ENCODE measurements at regions not wholly inside any gene's neighbourhood (a gene's known extent, or its start where the extent isn't known, plus 50 kb on each side); places are given as distances from the start of the nearest gene placed in this dataset.

- TF ChIP-seq CTCF (IDR thresholded peaks at IDR 0.05) (no peak), POLR2A (IDR thresholded peaks at IDR 0.05) (no peak)
- Histone ChIP-seq H3K27ac (no peak overlapping the region), H3K9me3 (no peaks in the 10 kb centered on the region), H3K4me3 (no peak overlapping the region), H3K4me1 (peaks cover 0 to 11% (median 0%) of the 10 kb centered on the region in 12 donors), H3K27me3 (no peaks in the 10 kb centered on the region), H3K36me3 (no peaks in the 10 kb centered on the region)
- ATAC-seq (no peak), DNase-seq (no peak)
- intact Hi-C loops (cut with DNase I) = no loop called here
- 80 to 93% (median 87%) methylated on average over 3 of the region's 3 CpGs for WGBS, 4 donors
These were observed 223.4 kb upstream of the BTG1 start for GRCh38 chr12:92369056-92369455.

- Histone ChIP-seq H3K4me3 (no peak overlapping the region), H3K36me3 (no peaks in the 10 kb centered on the region), H3K9me3 (no peaks in the 10 kb centered on the region), H3K27me3 (no peaks in the 10 kb centered on the region), H3K27ac (no peak overlapping the region), H3K4me1 (peaks cover 0 to 34% (median 4%) of the 10 kb centered on the region in 12 donors)
- DNase-seq (no peak), ATAC-seq (no peak)
- TF ChIP-seq POLR2A (IDR thresholded peaks at IDR 0.05) (no peak), CTCF (IDR thresholded peaks at IDR 0.05) (no peak)
- 94 to 98% (median 96%) methylated on average over 2 of the region's 2 CpGs for WGBS, 4 donors
- intact Hi-C loops (cut with DNase I) = no loop called here
These were observed 220.2 kb upstream of the BTG1 start for GRCh38 chr12:92365836-92366235.

GRCh38 chr12:92365333-92365732 is 219.7 kb upstream of the BTG1 start:
- TF ChIP-seq CTCF (IDR thresholded peaks at IDR 0.05) (no peak), POLR2A (IDR thresholded peaks at IDR 0.05) (no peak)
- intact Hi-C loops (cut with DNase I) = no loop called here
- H3K36me3 ChIP-seq = no peaks in the 10 kb centered on the region
- peaks cover 0 to 37% (median 4%) of the 10 kb centered on the region in 12 donors for H3K4me1 ChIP-seq
- no peak for ATAC-seq
- no peak overlapping the region for H3K27ac ChIP-seq
- DNase-seq = no peak
- no peak overlapping the region for H3K4me3 ChIP-seq
- no peaks in the 10 kb centered on the region for H3K9me3 ChIP-seq
- H3K27me3 ChIP-seq = no peaks in the 10 kb centered on the region
- 90 to 99% (median 96%) methylated on average over 1 of the region's 1 CpG for WGBS, 4 donors

- peaks cover 0 to 44% (median 4%) of the 10 kb centered on the region in 12 donors for H3K4me1 ChIP-seq
- intact Hi-C loops (cut with DNase I) = no loop called here
- peak; percentile 53 to 70 (median 62) for DNase-seq
These were observed 217.9 kb upstream of the BTG1 start for GRCh38 chr12:92363295-92364146.

More at GRCh38 chr12:92363295-92364146, 217.9 kb upstream of the BTG1 start:
- Histone ChIP-seq H3K27me3 (no peaks in the 10 kb centered on the region), H3K27ac (peak overlapping the region in 11 of 12 donors; percentile 9 to 88 (median 36)), H3K4me3 (peak overlapping the region in 9 of 12 donors; percentile 18 to 50 (median 30)), H3K36me3 (no peaks in the 10 kb centered on the region), H3K9me3 (no peaks in the 10 kb centered on the region)
- ATAC-seq = peak; percentile 77 to 93 (median 87)
- 39 to 45% (median 43%) methylated on average over 11 of the region's 11 CpGs for WGBS, 4 donors
- TF ChIP-seq CTCF (IDR thresholded peaks at IDR 0.05) (no peak), POLR2A (IDR thresholded peaks at IDR 0.05) (no peak)

All from heart left ventricle (tissue), 16 donors.